GM18508 (cell line): ENCODE measurements at regions not wholly inside any gene's neighbourhood (a gene's known extent, or its start where the extent isn't known, plus 50 kb on each side); places are given as distances from the start of the nearest gene placed in this dataset.
"Not testable (repeated sequence)": the region's sequence is repeated elsewhere in the genome, so short reads cannot be mapped to it uniquely, and the experiment has no call there.

Experiments
- ATAC-seq: cut with Tn5 transposase; IDR thresholded peaks from one replicate; pipeline ENCODE4 v1.9.1; 2021; ENCODE audit warnings: moderate number of reproducible peaks; ENCODE audit not compliant: insufficient read depth, unreplicated experiment

DNA sequence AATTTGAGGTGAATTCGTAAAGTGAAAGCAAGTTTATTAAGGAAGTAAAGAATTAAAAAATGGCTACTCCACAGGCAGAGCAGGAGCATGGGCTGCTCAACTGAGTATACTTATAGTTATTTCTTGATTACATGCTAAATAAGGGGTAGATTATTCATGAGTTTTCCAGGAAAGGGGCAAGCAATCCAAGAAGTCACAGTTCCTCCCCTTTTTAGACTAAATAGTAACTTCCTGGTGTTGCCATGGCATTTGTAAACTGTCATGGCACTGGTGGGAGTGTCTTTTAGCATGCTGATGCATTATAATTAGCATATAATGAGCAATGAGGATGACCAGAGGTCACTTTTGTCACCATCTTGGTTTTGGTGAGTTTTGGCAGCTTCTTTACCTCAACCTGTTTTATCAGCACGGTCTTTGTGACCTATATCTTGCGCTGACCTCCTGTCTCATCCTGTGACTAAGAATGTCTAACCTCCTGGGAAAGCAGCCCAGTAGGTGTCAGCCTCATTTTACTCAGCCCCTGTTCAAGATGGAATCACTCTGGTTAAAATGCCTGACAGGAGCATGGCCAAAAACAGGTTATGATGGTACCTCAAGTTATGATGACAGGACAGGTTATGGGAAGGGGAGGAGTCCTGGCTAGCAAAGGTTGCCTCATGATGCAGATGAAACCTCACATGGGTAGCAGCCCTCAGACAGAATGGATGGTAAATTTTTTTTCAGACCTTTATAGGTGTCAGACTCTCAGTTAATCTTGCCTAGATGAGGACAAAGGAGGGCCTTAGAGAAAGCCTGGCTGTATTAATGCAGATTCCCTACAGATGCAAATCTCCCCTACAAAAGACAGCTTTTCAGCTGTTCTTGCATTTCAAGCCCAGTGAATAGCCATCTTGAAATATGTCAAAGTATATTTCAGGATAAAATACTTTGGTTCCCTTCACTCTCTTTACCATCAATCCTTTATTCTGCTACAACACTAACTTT lies 49.7 kb downstream of the SIPA1L2 start:
- no peak for ATAC-seq

DNA sequence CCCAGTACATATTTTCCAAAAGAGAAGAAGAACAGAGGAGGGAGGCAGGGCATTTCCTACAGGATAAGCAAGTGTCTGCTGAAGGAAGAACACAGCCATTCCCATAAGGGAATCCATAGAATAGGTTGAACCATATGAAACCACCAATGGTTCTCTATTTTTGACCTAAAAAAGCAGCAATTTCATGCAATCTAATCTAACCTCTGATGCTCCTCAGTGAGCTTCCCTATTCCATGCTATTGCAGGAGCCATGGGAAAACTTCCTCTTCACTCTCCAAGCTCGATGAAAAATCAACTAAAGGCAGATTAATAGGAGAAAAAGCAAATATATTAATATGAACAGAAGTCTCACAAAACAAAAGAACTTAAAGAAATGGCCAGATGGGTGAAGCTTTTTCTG lies 50.5 kb downstream of the SIPA1L2 start:
- no peak for ATAC-seq

DNA sequence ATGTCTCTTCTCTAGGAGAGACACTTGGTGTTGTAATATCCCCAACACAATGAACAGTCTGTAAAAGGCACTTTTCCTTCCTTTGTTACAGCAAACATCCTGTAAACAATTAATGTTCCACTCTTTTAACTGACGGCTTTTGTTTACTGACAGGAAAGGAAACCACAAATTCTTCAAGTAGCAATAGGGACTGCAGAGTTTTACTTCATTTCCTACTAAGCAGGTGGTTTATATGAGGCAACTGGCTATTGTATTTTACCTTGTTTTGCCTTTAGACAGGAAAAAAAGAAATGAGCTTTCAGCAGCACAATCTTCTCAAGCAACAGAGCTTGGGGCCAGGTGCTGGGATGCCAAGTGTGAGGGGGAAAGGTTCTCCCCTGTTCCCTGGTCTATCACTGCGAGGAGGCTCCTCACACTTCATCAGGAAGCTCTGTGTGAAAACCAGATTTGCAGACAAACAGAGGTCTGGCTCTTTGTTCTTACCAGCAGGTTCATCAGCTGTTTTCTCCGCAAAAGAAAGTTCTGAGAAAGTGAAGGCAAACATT lies 51.2 kb downstream of the SIPA1L2 start:
- no peak for ATAC-seq

DNA sequence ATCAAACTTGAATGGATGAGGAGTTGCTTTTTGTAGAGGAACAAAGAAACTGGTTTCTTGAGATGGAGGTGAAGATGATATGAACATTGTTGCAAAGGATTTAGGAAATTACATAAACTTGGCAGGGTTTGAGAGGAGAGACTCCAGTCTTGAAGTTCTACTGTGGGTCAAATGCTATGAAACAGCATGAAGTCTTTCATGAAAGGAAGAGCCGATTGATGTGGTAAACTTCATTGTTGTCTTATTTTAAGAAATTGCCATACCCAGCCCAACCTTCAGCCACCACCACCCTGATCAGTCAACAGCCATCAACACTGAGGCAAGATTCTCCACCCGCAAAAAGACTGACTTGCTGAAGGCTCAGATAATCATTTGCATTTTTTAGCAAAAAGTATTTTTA lies 52.2 kb downstream of the SIPA1L2 start:
- ATAC-seq = no peak

DNA sequence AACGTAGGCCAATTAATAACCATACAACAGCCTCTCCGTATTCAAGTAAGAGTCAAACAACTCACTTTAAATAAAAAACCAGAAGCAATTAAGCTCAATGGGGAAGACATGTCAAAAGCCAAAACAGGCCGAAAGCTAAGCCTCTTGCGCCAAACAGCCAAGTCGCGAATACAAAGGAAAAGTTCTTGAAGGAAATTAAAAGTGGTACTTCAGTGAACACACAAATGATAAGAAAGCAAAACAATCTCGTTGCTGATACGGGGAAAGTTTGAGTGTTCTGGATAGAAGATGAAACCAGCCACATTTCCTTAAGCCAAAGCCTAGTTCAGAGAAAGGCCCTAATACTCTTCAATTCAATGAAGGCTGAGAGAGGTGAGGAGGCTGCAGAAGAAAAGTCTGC lies 53.4 kb downstream of the SIPA1L2 start:
- ATAC-seq = no peak

DNA sequence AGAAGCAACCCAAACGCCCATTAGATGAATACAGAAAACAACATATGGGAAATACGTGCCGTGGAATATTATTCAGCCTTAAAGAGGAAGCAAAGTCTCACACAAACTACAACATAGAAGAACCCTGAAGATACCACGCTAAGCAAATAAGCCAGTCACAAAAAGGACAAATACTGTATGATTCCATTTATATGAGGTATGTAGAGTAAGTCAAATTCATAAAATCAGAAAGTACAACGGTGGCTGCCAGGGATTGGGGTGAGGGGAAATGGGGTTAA lies 54.2 kb downstream of the SIPA1L2 start:
- ATAC-seq = no peak

DNA sequence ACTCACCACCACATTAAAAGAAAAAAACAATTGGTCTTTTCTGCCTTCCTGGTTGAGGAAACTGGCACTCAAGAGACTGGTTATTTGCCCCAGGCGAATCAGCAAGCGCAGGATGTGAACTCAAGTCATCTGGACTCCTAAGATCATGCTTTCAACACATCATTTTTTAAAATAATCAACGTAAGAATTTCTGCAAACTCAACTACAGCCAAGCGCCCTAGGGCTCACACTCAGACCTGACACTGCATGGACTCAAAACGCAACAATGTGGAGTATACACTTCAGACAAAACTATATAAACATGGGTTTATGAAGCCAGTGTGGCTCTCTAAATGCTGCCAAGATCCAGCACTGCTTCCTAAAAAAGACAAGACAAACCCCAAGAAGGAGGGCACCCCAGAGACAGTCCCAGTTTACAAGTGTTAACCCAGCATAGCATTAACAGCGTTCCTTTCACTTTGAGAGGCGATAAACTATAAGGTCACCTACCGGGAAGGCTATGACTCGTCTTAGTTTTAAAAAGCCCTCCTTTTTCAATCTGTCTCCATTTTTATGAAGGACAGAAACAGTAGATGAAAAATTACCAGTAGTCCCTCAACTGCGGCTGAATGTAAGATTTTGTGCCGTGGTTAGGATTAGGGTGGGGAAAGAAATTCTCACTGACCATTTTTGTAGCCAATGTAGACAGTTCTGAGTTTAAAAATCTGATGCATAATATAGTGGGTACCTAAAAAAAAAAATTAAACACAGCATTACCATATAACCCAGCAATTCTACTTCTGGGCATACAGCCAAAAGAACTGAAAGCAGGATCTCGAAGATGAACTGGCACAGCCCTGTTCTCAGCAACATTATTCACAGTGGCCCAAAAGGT lies 54.8 kb downstream of the SIPA1L2 start:
- no peak for ATAC-seq

DNA sequence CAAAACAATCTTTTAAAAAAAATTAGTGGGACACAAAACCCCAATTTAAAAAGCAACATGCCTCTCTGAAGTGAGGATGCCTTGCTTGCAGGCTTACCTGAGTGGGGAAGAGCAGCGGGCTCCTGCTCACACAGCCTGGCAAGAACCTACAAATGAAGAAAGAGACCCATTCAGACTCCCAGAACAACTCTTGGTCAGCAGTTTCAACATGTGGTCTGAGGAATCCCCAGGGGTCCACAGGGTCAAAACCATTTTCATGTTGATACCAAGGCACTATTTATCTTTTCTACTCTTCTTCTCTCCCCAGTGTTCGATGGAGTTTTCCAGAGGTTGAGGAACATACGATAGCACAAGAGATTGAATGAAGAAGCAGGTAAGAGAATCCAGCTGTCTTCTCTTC lies 55.9 kb downstream of the SIPA1L2 start:
- ATAC-seq = no peak

DNA sequence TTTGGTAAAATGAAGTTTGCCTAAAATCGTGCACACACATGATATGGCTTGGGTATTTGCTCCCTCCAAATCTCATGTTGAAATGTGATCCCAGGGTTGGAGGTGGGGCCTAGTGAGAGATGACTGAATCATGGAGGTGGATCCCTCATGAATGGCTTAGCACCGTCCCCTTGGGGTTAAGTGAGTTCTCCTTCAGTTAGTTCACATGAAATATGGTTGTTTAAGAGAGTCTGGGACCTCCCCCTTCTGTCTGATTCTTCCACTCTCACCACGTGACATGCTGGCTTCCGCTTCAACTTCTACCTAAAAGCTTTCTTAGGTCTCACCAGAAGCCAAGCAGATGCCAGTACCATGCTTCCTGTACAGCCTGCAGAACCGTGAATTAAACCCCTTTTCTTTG lies 58.4 kb downstream of the SIPA1L2 start:
- no peak for ATAC-seq

DNA sequence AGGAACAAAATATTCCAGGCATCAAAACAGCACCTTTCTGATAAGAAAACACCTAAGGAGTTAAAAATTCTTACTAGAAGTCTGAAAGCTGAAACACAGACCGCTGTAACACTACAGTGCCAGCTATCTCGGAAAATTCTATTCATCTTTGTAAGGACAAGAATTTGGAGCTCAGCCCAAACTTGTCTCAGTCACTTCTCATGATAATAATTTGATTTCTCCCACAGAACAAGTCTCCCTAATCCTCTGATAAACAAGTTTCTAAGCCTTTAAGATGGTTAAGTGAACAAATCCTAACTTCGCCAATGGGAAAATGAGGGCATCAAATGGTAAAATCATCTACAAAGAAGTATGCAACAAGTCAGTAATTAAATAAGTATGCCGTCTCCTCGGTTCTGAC lies 59.9 kb downstream of the SIPA1L2 start:
- no peak for ATAC-seq

DNA sequence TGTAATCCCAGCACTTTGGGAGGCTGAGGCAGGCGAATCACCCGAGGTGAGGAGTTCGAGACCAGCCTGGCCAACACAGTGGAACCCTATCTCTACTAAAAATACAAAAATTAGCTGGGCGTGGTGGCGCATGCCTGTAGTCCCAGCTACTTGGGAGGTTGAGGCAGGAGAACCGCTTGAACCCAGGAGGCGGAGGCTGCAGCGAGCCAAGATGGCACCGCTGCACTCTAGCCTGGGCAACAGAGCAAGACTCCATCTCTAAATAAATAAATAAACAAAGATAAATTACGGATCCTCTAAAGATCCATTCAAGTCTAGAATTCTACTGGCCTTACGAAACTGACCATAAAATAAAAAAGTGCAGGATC lies 60.4 kb downstream of the SIPA1L2 start:
- not testable (repeated sequence) for ATAC-seq

DNA sequence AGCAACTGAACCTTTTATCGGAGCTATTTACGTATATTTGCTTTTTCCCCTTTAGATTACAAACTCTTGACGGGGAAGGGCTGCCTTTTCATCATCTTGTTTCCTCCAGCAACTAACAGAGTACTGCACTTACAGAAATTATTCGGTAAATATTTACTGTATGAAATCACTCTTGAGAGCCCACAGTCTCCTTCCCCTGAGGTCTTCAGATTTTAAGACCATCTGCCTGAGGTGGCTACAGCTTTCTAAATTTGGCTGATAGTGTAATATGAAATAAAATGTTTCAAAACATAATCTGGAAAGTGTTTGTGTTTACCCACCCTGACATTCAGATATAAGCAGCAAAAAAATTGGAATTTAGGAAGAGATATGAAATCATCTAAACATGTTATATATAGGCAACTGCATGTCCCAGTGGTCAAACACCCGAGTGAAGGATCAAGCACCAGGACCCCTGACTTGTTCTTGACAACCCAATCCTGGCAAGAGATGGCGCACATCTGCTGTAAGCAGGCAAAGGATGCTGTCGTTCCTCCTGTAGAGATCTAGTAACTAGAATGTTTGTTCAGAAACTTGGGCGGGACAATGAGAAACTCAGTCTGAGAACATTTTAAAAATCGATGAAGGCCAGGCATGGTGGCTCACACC lies 60.9 kb downstream of the SIPA1L2 start:
- no peak for ATAC-seq

DNA sequence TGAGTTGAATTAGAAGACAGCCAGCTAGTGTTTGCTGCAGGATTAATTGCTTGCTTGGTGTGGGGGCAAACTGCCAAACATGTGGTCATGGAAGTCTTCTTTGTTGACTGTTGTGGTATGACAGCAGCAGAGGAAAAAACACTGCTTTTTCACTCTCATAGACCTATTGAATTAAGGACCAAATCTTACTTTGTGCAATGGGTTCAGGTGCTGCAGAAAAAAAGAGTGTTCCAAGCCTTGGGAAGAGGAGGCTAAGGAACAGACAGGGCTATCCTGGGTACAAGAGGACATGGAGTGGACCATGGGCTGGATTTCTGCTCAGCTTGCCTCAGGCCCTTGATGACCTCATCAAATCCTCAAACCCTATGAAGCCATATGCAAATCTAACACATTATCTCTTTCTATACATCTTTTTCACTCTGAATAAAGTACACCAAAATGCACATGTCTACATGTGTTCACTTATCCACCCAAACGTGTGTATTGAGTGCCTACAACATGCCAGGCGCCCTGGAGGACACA lies 61.5 kb downstream of the SIPA1L2 start:
- ATAC-seq = no peak

DNA sequence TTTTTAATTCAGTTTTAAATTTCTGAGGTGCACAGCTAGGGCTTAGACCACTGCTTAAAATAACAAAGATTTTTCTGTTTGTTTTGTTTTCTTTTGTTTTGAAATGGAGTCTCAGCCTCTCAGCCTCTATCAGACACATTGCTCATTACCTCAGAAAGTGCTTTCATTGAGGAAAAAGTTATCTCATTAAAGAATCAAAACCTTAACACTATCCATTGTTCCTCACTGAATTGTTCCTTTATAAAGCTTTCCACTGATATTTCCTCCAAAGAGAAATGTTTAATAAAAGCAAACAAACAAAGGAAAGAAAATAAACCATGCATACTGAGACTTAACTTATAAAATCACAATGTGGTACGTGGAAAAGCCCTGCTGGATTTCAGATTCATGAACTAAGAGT lies 63.8 kb downstream of the SIPA1L2 start:
- no peak for ATAC-seq

DNA sequence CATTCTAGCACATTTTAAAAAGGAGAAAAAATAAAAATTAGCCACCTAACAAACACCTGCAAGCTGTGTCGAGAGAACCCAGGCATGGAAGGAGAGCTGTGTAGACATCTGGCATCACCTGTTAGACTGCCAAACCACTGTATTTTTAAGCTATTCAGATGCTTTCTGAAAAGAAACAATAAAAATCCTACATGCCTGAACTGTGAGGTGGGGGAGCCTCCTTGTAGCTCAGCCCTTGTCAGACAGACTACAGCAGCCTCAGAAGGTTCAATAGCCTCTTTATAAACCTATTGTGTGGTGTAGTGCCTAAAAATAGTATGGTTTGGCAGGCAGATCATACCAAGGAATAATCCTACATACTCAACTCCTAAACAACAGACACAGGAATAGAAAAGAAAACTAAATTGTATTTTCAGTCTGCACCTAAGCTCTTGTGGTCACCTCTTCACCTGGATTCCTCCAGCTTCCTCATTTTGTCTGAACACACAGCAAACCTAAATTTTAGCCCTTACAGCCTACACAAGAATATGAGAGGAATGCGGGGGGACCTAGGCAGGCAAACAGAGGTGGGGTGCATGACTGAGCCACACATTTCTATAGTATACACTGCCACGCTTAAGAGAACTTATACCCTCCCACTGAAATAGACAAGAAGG lies 67.0 kb downstream of the SIPA1L2 start:
- ATAC-seq = no peak

DNA sequence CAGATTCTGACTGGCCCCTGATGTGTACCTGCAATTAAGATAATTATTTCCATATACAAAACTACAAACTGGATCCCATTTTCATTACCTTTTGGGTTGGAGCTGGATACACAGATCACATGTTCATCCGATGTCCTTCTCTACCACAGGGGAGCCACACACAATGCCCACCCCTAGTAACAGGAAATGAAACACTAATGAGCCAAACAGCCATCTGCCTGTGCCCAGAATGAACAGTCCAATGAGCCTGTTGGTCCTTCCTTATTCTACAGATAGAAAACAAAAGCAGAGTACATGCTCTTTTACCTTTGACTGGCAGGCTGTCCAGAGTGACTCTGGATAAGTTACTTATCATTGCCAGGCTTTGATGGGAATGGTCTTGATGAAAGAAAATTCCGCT lies 68.6 kb downstream of the SIPA1L2 start:
- no peak for ATAC-seq

DNA sequence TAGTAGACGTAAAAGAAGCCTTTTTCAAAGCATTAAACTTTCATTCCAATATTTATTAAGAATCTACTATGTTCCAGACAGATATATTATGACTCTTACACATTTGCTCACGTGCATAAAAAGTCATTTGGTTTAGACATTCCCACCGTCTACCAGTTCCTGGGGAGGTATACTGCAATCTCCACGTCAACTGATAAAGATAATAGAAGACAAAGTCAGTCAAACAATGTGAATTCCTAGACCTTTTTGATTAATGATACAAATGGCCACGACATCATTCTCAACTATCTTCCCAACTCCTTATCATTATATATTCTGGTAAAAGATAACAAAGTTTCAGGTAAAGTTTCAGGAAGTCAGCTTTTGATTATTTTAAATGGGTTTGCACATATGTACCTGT lies 69.0 kb downstream of the SIPA1L2 start:
- no peak for ATAC-seq

DNA sequence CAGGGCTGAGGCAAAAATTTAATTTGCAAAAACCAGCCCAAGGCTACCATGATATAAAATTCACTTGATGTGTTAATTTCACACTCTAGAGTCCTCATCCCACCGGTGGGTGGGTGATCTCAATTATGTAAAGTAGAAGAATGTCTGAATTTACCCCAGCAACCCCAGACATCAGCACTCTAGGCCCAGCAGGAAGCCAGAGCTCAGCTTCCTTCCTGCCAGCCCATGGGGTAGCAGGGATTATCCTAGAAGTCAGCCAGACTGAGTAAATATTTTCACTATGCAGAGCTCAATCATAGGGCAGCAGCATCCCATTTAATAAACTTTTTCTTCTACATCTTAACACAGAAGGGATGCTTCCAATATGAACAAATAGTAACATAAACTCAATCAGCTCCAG lies 71.0 kb downstream of the SIPA1L2 start:
- ATAC-seq = no peak

DNA sequence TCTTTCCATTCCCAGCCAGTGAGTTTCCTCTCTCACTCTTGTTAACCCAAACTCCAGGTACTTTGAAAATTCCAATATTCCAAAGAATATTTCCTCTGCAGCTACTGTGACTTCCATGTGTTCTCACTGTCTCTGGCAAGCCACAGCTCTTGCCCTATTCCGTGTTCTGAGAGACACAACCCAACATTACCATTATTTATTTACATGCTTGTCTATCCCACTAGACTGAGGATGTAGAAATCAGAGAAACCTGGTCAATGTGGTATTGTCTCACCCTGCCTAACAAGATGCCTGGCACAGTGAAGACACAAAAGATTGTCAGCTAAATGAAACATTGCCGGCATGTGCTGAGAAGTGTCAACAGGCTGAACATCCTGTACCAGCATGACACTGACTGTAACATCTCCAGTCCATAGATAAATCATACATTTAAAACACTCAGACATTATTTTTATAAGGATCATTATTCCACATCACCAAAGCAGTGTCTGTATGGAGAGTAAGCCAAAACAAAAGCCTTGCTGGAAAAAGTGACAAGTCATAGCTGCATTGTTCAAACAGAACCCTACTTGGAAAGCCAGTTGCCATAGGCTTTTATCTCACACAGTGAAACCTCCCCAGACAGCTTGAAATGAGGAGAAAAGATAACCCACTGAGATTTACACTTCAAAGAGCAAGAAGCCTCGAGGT lies 72.3 kb downstream of the SIPA1L2 start:
- no peak for ATAC-seq

DNA sequence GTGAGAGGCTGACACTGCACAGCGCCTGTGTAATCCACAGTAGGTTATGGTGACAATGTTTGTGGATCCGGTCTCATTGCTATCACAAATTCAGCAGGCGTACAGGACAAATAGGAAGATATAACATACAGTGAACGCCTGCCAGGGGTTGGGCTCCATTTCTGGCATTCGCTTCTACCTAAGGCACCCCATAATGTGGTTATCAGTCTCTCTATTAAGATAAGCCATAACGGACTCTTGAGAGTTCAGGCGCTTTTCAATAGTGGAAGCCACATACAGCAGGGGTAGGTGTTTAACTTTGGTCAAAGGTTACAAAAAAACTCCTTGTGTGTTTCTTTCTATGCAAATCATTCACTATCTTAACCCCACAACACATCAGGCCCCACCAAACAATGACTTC lies 72.8 kb downstream of the SIPA1L2 start:
- no peak for ATAC-seq
